ENCODE measurements at regions not wholly inside any gene's neighbourhood (a gene's known extent, or its start where the extent isn't known, plus 50 kb on each side); places are given as distances from the start of the nearest gene placed in this dataset.

DNA sequence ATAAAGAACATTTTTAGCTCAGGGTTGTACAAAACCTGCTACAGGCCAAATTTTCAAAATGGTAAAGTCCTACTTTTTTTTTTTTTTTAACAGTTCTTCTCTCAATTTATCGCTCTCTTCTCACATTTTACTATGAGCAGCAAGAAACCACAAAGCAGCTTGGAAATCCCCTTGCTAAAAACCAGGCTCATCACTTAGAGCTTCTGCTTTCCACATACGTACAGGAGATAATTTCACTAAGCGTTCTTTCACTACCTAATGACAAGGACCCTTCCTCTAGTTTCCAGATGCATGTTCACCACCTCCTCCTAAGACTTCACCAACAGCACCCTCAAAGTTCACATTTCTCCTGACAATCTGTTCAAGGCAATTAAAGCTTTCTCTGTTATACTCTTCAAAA is 294.9 kb upstream of the CYRIA start:
- H3K27ac Mint-ChIP-seq: no peak overlapping the region
- ATAC-seq (no peak), DNase-seq (no peak)
- H3K4me3 Mint-ChIP-seq: no peak overlapping the region
- H3K9me3 Mint-ChIP-seq: no peaks in the 10 kb centered on the region
- ChIA-PET CTCF (no interaction called here), POLR2A (no interaction called here)
- no peaks in the 10 kb centered on the region for H3K27me3 Mint-ChIP-seq
- intact Hi-C loops (cut with micrococcal nuclease): no loop called here
- no peaks in the 10 kb centered on the region for H3K4me1 Mint-ChIP-seq (ENCODE audit: low read depth)
- H3K36me3 Mint-ChIP-seq (ENCODE audit: low read depth): no peaks in the 10 kb centered on the region
- no peak for TF ChIP-seq CTCF (IDR thresholded peaks at IDR 0.05)

GRCh38 chr2:16958266-16958665 is 292.6 kb upstream of the CYRIA start:
- intact Hi-C loops (cut with micrococcal nuclease): no loop called here
- Mint-ChIP-seq H3K4me1 (ENCODE audit: low read depth) (no peaks in the 10 kb centered on the region), H3K27me3 (no peaks in the 10 kb centered on the region), H3K9me3 (no peaks in the 10 kb centered on the region), H3K36me3 (ENCODE audit: low read depth) (no peaks in the 10 kb centered on the region), H3K4me3 (no peak overlapping the region), H3K27ac (no peak overlapping the region)
- ChIA-PET CTCF (no interaction called here), POLR2A (no interaction called here)
- DNase-seq: no peak
- TF ChIP-seq CTCF (IDR thresholded peaks at IDR 0.05): no peak
- ATAC-seq: no peak

GRCh38 chr2:16952805-16953204 is 287.2 kb upstream of the CYRIA start:
- H3K4me3 Mint-ChIP-seq: no peak overlapping the region
- H3K9me3 Mint-ChIP-seq: peaks cover 4% of the 10 kb centered on the region
- H3K27me3 Mint-ChIP-seq: no peaks in the 10 kb centered on the region
- no peak for ATAC-seq
- no peak for DNase-seq
- no peak overlapping the region for H3K27ac Mint-ChIP-seq
- no peaks in the 10 kb centered on the region for H3K4me1 Mint-ChIP-seq (ENCODE audit: low read depth)
- POLR2A ChIA-PET: no interaction called here
- CTCF ChIA-PET: no interaction called here
- intact Hi-C loops (cut with micrococcal nuclease): no loop called here
- H3K36me3 Mint-ChIP-seq (ENCODE audit: low read depth): no peaks in the 10 kb centered on the region
- no peak for TF ChIP-seq CTCF (IDR thresholded peaks at IDR 0.05)

DNA sequence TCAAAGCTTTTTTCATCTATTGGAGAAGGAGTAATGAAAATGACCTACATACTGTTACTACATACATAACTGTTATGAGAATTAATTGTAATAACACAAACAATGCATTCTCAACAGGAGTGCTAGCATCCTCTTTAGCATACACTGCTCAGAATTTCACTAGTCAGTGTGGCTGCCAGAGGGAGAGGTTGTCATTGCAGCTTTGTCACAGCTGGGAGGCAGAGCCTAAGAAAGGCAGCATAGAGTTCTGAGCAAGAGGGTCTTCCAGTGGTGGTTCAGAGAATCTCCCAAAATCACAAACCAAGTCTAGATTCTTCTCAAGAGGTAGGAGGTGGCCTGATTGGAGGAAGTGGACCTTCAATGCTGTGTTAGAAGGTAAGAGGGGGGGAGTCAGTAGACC is 286.7 kb upstream of the CYRIA start:
- Mint-ChIP-seq H3K27me3 (no peaks in the 10 kb centered on the region), H3K27ac (no peak overlapping the region), H3K9me3 (peaks cover 4% of the 10 kb centered on the region), H3K4me1 (ENCODE audit: low read depth) (no peaks in the 10 kb centered on the region), H3K36me3 (ENCODE audit: low read depth) (no peaks in the 10 kb centered on the region), H3K4me3 (no peak overlapping the region)
- CTCF ChIA-PET: no interaction called here
- no peak for TF ChIP-seq CTCF (IDR thresholded peaks at IDR 0.05)
- intact Hi-C loops (cut with micrococcal nuclease): no loop called here
- DNase-seq (no peak), ATAC-seq (no peak)
- POLR2A ChIA-PET: no interaction called here

- ATAC-seq (no peak), DNase-seq (no peak)
- H3K27me3 Mint-ChIP-seq: no peaks in the 10 kb centered on the region
- no peak for TF ChIP-seq CTCF (IDR thresholded peaks at IDR 0.05)
- H3K4me3 Mint-ChIP-seq: no peak overlapping the region
- intact Hi-C loops (cut with micrococcal nuclease): no loop called here
- H3K9me3 Mint-ChIP-seq: peaks cover 4% of the 10 kb centered on the region
- H3K36me3 Mint-ChIP-seq (ENCODE audit: low read depth): no peaks in the 10 kb centered on the region
- no peaks in the 10 kb centered on the region for H3K4me1 Mint-ChIP-seq (ENCODE audit: low read depth)
- CTCF ChIA-PET: interaction anchor here (0.7 kb wide), 1 partner anchor 19 kb away, joined by 3 read pairs; no protein-coding TSS in a partner anchor
- POLR2A ChIA-PET: no interaction called here
- no peak overlapping the region for H3K27ac Mint-ChIP-seq
Measured at GRCh38 chr2:16950436-16950835, 284.8 kb upstream of the CYRIA start.
